ENCODE measurements at regions not wholly inside any gene's neighbourhood (a gene's known extent, or its start where the extent isn't known, plus 50 kb on each side); places are given as distances from the start of the nearest gene placed in this dataset.

DNA sequence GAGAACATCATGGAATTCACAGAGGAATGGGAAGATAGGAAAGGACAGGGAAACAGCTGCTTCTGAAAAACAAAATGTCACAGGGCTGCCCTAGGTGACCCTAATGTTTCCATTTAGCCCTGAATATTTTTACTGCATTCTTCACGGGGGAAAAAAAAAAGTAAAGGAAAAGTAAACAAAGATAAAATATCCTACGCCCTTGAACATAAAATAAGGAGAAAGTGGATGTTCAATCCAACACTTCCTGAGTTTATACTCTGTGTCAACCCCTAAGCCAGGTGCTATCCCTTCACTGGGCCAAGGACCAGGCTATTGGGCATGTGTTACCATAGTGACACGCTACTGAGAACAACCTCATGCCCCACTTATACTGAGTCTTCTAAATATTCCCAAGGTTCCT is 84.7 kb downstream of the FAM76B start:
- no peak for DNase-seq (ENCODE audit: extremely low spot score in 2 of 2)
- no peaks in the 10 kb centered on the region for H3K36me3 ChIP-seq
- no peak overlapping the region for H3K4me3 ChIP-seq
- peak overlapping the region; percentile 63 for H3K27ac ChIP-seq
- intact Hi-C loops (cut with DNase I) = loop anchor here (5.0 kb wide), 1 partner anchor 553 kb away; no protein-coding TSS in a partner anchor
- H3K27me3 ChIP-seq = no peaks in the 10 kb centered on the region
- peaks cover 44% of the 10 kb centered on the region for H3K4me1 ChIP-seq
- TF ChIP-seq, protein P1, sequence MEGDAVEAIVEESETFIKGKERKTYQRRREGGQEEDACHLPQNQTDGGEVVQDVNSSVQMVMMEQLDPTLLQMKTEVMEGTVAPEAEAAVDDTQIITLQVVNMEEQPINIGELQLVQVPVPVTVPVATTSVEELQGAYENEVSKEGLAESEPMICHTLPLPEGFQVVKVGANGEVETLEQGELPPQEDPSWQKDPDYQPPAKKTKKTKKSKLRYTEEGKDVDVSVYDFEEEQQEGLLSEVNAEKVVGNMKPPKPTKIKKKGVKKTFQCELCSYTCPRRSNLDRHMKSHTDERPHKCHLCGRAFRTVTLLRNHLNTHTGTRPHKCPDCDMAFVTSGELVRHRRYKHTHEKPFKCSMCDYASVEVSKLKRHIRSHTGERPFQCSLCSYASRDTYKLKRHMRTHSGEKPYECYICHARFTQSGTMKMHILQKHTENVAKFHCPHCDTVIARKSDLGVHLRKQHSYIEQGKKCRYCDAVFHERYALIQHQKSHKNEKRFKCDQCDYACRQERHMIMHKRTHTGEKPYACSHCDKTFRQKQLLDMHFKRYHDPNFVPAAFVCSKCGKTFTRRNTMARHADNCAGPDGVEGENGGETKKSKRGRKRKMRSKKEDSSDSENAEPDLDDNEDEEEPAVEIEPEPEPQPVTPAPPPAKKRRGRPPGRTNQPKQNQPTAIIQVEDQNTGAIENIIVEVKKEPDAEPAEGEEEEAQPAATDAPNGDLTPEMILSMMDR (IDR thresholded peaks at IDR 0.05) = no peak
- TF ChIP-seq POLR2AphosphoS5 (IDR thresholded peaks at IDR 0.05; ENCODE audit: insufficient read depth in 1 of 2, low read depth in 1 of 2) (no peak), POLR2A (IDR thresholded peaks at IDR 0.05) (no peak)
- H3K9me3 ChIP-seq = no peaks in the 10 kb centered on the region

DNA sequence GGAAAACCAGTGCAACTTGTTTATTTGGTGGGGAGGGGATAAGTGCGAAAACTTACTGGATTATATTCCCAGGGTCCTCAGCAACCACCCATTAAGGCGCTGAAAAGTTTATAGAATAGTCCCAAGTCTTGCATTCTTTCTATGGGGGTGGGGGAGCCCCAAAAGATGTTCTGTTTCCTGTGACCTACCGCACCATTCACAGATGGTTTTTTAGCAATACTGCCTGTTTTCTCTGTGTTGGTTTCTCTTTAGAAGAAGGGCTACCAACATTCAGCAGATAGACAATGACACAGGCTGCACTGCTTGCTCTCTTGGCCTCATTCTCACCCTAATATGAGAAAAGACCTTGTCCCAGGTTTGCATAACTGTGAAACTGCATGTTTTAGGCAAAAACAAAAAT is 86.5 kb downstream of the FAM76B start:
- Histone ChIP-seq H3K36me3 (no peaks in the 10 kb centered on the region), H3K4me3 (no peak overlapping the region), H3K27ac (no peak overlapping the region), H3K9me3 (no peaks in the 10 kb centered on the region), H3K27me3 (no peaks in the 10 kb centered on the region), H3K4me1 (peaks cover 44% of the 10 kb centered on the region)
- TF ChIP-seq POLR2AphosphoS5 (IDR thresholded peaks at IDR 0.05; ENCODE audit: insufficient read depth in 1 of 2, low read depth in 1 of 2) (no peak), POLR2A (IDR thresholded peaks at IDR 0.05) (no peak)
- TF ChIP-seq, protein P1 (IDR thresholded peaks at IDR 0.05) = no peak
- no peak for DNase-seq (ENCODE audit: extremely low spot score in 2 of 2)
- intact Hi-C loops (cut with DNase I) = no loop called here

DNA sequence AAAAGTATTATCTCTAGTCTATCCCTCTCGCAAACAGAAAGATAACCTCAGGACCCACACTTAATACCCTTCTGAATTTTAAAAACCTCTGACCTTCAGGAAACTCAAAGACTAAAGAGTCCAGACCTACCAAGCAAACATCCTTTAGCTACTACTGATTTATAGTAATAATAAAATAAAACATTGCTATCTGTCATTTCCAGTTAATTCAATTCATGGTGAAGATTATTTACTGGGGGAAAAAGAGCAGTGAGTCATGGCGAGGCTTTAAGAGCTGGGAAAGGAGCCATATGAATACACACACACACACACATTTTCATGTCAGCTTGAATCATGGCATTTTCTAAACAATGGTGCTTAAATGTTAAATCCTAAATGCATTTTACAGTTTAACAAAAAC is 87.1 kb downstream of the FAM76B start:
- TF ChIP-seq, protein P1 (IDR thresholded peaks at IDR 0.05) = no peak
- TF ChIP-seq POLR2AphosphoS5 (IDR thresholded peaks at IDR 0.05; ENCODE audit: insufficient read depth in 1 of 2, low read depth in 1 of 2) = peak in 1 of 2 donors; percentile 88
- H3K4me1 ChIP-seq = peaks cover 44% of the 10 kb centered on the region

DNA sequence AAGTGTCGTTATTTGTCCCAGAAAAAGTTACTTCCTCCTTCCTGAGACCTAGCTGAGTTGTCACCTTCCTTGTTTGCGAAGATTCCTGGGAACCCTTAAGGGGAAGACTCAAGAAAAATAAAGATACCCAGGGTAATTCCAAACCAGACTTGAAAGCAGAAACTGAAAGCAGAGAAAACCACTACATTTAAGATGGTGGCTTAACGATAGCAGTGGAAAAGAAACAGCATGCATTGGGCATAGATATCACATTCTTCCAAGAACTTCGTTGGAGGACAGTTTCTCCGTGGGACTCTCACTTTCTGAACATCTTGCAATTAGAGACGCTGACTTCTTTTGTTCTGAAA is 89.1 kb downstream of the FAM76B start:
- Histone ChIP-seq H3K4me1 (peaks cover 37% of the 10 kb centered on the region), H3K27me3 (no peaks in the 10 kb centered on the region), H3K9me3 (no peaks in the 10 kb centered on the region), H3K27ac (no peak overlapping the region), H3K36me3 (no peaks in the 10 kb centered on the region), H3K4me3 (no peak overlapping the region)
- intact Hi-C loops (cut with DNase I) = no loop called here
- TF ChIP-seq POLR2AphosphoS5 (IDR thresholded peaks at IDR 0.05; ENCODE audit: insufficient read depth in 1 of 2, low read depth in 1 of 2) = no peak
- no peak for DNase-seq (ENCODE audit: extremely low spot score in 2 of 2)

More for the DNA sequence above, 87.1 kb downstream of the FAM76B start:
- intact Hi-C loops (cut with DNase I) = no loop called here
- no peak for DNase-seq (ENCODE audit: extremely low spot score in 2 of 2)
- peak overlapping the region; percentile 15 for H3K27ac ChIP-seq
- H3K9me3 ChIP-seq = no peaks in the 10 kb centered on the region
- no peaks in the 10 kb centered on the region for H3K36me3 ChIP-seq
- H3K4me3 ChIP-seq = no peak overlapping the region
- no peaks in the 10 kb centered on the region for H3K27me3 ChIP-seq

DNA sequence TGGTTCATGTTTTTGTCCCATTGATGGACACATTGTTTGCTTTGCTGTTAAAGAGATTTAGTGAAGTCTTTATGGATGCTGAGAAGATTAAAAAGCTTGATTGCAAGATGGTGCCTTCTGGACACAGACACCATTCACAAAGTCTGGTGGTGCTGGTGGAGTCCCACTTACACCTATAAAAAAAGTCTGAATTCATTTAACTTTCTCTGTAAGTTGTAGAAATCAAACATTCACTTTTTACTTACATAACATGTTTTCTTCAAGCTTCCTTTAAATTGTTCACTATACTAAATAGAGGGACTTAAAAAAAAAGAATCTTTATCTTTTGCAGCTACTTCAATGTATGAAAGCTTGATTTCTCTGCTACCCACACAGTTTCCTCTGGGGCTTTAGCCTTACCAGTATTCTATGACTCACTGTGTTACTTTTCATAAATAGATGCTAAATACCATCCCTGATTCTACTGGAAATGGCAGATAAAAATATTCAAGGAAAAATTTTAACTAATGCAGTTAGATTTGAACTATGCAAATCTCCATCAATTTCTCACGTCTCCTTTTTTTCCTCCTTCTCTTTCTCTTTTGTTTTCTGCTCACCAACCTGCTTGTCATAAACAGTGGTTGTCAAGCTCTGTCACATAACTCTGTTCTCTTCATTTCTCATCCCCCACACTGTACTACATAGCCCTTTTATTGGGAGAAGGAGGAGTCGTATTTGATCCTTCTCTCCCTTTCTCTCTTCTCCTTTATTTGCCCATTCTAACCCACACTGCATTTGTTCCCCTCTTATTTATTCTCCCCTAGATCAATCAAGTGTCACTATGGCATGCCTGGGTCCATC is 89.7 kb downstream of the FAM76B start:
- peaks cover 31% of the 10 kb centered on the region for H3K4me1 ChIP-seq
- DNase-seq (ENCODE audit: extremely low spot score in 2 of 2) = no peak
- intact Hi-C loops (cut with DNase I) = no loop called here
- no peak overlapping the region for H3K4me3 ChIP-seq
- TF ChIP-seq POLR2AphosphoS5 (IDR thresholded peaks at IDR 0.05; ENCODE audit: insufficient read depth in 1 of 2, low read depth in 1 of 2) (no peak), POLR2A (IDR thresholded peaks at IDR 0.05) (no peak)
- TF ChIP-seq, protein P1 (IDR thresholded peaks at IDR 0.05) = no peak
- no peaks in the 10 kb centered on the region for H3K27me3 ChIP-seq
- no peaks in the 10 kb centered on the region for H3K36me3 ChIP-seq
- H3K9me3 ChIP-seq = no peaks in the 10 kb centered on the region
- peak overlapping the region; percentile 36 for H3K27ac ChIP-seq
